GM21390 (cell line): ENCODE measurements at regions not wholly inside any gene's neighbourhood (a gene's known extent, or its start where the extent isn't known, plus 50 kb on each side); places are given as distances from the start of the nearest gene placed in this dataset.

Experiments
- ATAC-seq: cut with Tn5 transposase; IDR thresholded peaks from one replicate; pipeline ENCODE4 v1.9.1; 2021; ENCODE audit not compliant: unreplicated experiment

- no peak for ATAC-seq
Measured at GRCh38 chr4:181647396-181648147, 595.6 kb upstream of the TENM3 start.

- no peak for ATAC-seq
Measured at GRCh38 chr4:181650033-181650825, 593.0 kb upstream of the TENM3 start.

- ATAC-seq, result no peak
Measured at GRCh38 chr4:181656748-181657147, 586.5 kb upstream of the TENM3 start.

- ATAC-seq, result no peak
Measured at GRCh38 chr4:181659202-181659601, 584.0 kb upstream of the TENM3 start.

DNA sequence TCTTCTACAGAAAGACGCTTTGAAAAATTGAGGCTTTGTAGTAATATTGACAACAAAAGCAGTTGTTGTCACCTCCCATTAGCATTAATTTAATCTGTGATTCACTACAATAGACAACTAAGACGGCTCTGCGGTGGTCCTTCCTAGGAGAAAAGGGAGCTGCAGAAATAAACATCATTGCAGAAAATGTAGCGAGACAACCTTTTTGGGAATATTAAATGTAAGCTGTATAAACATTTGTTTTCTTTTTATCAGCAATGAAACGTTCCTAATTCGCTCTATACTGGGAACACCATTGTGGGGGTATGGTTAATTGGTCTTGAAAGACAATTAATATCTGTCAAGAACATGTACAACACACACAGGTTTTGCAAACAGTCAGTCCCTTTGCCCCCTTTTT, 583.3 kb upstream of the TENM3 start:
- no peak for ATAC-seq

DNA sequence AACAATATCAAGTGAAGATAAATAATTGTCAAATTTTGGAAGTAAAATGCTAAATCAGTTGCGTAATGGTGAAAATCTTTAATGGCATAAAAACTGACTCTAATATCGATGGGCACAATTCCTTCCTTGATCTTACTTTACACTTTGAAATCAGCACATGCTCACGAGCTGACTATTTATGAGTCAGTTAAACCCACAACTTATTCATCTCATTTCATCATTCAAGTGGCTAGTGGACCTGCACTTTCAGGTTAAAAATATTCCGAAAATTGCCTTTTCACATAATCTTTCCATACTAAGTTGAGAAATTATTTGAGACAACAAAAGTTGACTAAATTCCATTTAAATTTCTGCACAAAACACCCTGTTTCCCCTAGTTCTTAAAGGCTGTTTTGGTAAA, 582.1 kb upstream of the TENM3 start:
- ATAC-seq, result no peak

- ATAC-seq, result no peak
Measured at GRCh38 chr4:181661923-181662322, 581.3 kb upstream of the TENM3 start.

- ATAC-seq, result no peak
Measured at GRCh38 chr4:181662383-181662782, 580.8 kb upstream of the TENM3 start.

GRCh38 chr4:181670506-181670905, 572.7 kb upstream of the TENM3 start:
- ATAC-seq, result no peak

GRCh38 chr4:181671672-181672071, 571.5 kb upstream of the TENM3 start:
- no peak for ATAC-seq

DNA sequence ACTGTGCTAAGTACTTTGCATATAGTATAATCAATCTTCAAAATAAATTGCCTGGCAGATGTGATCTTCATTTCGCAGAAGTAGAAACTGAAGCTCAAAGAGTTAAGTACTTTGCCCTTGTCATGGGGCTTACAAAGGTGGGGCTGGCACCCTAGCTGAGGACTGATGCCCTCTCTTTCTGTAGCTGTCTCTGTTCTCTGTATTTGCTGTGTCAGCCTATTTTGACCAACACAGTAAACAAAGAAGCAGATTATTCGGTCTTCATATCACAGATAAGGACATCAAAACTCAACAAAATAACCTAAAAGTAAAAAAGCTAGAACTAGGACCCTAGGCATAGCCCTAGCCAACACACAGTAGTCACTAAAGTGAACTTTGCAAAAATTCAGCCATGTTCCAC, 570.5 kb upstream of the TENM3 start:
- no peak for ATAC-seq

GRCh38 chr4:181674315-181674875, 568.8 kb upstream of the TENM3 start:
- no peak for ATAC-seq

GRCh38 chr4:181676546-181676945, 566.7 kb upstream of the TENM3 start:
- ATAC-seq, result no peak

- no peak for ATAC-seq
Measured at GRCh38 chr4:181677201-181677600, 566.0 kb upstream of the TENM3 start.

DNA sequence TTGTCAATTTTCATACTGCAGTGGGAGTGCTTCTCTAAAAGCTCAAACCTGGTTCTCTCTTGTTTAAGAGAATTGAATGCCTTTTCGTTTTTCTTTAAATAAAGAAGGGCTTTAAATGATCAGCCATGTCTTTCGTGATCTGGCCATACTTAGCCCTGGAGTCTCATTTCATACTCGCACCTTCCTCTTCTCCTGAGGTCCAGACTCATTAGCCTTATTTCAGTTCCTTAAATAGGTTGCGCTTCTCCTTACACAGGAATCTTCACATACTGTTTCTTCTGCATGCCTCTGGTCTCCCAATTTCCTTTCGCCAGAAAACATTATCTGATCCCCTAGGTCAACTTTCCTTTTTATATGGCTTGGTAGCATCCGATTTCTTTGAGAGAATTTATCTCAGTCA, 565.6 kb upstream of the TENM3 start:
- no peak for ATAC-seq

GRCh38 chr4:181679754-181680153, 563.4 kb upstream of the TENM3 start:
- no peak for ATAC-seq

DNA sequence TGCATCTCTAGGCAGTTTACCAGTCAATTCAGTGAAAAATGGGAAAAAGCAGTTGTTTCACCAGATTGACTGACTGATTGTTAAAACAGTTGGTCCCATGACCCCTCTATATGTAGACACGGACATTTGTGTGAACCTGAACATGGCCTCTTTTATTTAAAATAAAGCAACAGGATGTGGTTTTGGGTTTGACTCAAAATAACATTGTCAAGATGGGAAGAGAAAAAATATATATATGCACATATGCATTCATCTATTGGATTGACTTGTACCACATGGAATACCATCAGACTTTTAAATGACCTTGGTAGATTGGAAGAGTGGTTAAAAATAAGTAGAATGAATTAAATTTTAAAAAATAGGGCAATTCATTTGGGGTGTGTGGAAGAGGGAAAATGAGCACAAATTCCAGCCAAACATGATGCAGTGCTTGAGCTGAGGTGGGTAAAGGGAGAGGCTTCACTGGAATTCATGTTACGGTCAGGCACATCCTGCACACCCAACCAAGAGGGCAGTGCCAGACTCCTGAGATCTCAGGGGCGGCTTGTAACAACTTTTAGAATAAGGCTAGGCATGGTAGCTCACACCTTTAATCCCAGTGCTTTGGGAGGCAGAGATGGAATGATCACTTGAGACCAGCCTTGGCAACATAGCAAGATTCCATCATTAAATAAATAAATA, 560.7 kb upstream of the TENM3 start:
- no peak for ATAC-seq

DNA sequence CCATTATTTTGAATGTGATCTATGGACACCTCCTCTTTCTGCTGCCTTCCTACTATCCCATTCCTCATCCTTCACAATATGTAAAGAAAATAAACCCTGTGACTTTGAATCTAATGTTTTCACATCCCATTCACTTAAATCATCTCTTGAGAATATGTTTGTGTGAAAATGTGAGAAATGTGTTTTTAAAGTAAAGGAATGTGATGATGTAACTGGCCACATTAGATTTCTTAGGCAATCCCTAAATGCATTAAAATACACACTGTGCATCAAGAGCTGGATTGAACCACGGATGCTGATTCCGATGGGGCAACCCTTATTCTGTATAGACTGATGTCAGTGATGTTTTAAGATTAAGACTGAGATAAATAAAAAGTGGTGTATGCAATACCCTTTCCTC, 558.9 kb upstream of the TENM3 start:
- ATAC-seq, result no peak

GRCh38 chr4:181685461-181685860, 557.7 kb upstream of the TENM3 start:
- no peak for ATAC-seq

- no peak for ATAC-seq
Measured at GRCh38 chr4:181685911-181686310, 557.3 kb upstream of the TENM3 start.

GRCh38 chr4:181687116-181687515, 556.1 kb upstream of the TENM3 start:
- ATAC-seq, result no peak

GRCh38 chr4:181688432-181688831, 554.8 kb upstream of the TENM3 start:
- ATAC-seq, result no peak
